ENCODE measurements at regions not wholly inside any gene's neighbourhood (a gene's known extent, or its start where the extent isn't known, plus 50 kb on each side); places are given as distances from the start of the nearest gene placed in this dataset.

DNA sequence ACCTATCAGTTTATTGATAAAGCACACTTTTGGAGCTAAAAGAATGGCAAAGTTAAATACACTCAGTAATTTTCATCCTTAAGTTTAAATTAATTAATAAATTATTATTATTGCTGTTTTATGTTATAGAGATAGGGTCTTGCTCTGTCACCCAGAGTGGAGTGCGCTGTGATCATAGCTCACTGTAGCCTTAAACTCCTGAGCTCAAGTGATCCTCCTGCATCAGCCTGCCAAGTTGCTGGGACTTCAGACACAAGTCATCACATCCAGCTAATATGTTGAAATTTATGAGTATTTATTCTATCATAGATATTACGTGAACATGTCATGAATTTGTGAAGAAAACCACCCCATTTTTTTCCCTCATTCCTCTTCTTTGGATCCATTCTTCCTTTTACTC, 64.2 kb downstream of the GJA1 start:
- DNase-seq, result no peak

DNA sequence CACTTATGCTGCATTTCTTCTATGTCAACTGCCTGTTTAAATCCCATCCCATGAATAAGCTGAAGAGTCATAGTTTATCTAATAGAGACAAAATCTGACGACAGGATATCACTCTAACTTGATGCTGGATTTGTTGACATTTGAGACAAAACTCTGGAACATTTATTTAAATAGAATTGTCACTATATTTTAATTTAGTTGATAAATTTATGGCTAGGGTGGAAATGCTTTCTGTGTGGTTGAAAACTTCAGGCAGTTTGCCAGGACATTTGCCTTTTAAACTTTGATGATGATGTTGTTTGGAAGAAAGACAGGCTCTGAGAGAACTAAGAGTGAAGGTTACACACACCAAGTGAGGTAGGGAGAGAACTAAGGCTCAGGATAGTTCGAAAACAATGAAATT, 68.1 kb downstream of the GJA1 start:
- DNase-seq, result no peak

- no peak for DNase-seq
These were observed 68.8 kb downstream of the GJA1 start for GRCh38 chr6:121504227-121504626.

- DNase-seq, result no peak
These were observed 69.8 kb downstream of the GJA1 start for GRCh38 chr6:121505284-121505683.

DNA sequence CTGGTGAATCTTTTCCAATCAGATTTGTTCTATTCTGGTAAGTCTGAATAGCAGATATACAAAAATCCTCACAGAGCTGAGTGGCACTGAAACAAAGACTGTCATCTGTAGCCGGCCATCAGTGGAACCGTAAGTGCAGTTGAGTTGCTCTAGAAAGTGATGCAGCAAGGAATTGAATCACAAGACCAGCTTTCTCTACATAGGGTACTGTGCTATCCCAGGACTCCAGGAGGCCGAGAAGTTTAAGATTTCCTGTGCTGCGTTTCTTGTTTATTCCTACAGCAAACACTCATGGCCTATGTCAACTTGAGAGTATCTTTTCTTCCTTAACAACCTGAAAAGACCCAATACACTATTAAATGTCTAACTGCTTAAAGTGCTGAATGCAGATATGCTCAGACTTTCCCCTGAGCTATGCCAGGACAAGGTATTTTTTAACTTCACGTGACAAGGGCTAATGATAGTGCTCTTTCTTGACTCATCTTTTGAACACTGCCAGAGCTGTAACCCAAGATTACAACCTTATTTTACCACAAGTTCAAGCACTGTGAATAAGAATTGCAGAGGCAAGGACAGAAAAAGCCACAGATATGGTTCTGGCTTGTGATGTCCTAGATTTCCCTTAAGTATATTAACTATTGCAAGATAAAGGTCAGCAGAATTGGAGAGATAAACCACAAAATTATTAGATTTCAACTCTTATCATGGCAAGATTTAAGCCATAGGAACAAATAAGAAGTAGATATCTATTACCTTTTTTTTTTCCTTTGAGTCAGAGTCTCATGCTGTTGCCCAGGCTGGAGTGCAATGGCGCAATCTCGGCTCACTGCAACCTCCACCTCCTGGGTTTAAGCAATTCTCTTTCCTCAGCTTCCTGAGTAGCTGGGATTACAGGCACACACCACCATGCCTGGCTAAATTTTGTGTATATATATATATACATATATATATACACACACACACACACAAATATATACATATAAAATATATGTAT, 71.6 kb downstream of the GJA1 start:
- DNase-seq, result no peak

DNA sequence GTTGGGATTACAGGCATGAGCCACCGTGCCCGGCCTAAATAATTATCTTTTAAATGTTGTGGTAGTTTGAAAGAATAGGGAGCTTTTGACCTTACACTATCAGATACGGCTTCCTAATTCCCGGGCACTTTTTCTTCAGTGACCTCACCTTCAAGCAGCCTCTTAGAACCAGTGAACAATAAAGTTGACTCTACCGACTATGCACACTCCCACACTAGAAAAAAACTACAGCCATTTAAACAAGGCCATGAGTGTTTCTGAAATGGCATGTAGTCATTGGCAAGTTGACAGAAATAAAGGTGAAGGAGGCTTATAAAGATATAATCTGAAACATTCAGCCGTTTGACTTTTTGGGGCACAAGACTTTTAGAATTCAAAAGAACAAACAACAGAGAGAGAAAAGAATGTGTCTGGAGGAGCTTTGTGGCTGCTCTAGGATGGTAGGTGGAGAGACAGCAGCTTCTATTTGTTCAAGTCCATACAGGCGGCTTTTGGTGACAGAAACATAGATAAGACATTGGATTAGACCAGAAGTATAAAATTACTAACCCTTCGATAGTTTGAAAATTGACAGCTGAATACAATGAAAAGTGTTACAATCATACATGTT, 75.2 kb downstream of the GJA1 start:
- no peak for DNase-seq

GRCh38 chr6:121515630-121516265, 80.3 kb downstream of the GJA1 start:
- no peak for DNase-seq

GRCh38 chr6:121516331-121516730, 80.9 kb downstream of the GJA1 start:
- no peak for DNase-seq

DNA sequence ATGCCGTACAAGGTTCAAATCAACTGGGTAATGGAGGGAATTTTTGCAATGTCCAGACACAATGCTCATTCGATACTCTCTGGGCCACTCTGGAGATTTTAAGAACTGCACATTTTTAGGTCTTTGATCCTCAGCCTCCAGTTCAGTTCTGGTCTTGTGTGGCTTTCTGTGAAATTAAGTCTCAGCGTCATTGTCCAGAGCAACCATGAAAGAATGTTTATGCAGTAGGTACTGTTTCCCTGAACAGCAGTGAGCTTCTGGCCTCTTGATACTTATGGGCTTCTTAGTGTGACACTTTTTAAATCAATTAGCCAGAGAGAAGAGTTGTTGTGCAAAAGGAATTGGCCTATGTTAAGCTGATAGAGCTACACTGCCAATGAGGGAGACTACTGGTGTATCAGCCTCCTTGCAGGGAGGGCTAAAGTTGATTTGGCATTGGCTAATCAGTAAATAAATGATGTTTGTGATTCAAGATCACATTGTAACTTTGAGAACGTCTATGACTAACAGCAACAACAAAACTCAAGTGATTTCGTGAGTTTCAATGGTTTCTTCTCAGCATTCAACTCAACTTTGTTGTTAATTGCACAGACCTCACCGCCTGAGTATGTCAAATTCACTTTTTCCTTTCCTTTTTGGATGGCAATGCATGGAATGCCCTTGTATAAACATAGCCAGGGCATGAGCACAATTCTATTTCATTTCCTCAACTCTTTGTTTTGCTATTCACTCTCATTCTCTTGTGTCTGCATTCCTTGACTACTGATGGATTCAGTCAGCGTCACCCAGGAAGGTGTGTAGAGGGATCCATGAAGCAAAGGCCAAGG, 85.1 kb downstream of the GJA1 start:
- no peak for DNase-seq

DNA sequence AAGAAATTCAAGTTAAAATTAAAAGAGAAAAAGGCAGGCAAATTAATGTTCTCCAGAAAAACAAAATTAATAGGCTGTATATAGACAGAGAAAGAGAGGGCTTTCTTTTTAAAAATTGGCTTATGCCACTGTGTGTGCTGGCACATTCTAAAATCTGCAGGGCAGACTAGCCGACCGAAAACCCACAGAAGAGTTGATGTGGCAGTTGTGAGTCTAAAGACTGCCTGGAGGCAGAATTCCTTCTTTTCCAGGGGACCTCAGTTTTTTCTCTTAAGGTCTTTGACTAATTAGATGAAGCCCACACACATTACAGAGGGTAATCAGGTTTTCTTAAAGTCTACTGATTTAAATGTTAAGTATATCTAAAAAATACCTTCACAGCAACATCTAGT, 85.7 kb downstream of the GJA1 start:
- DNase-seq, result no peak

- no peak for DNase-seq
These were observed 86.8 kb downstream of the GJA1 start for GRCh38 chr6:121522265-121522664.

- no peak for DNase-seq
These were observed 87.4 kb downstream of the GJA1 start for GRCh38 chr6:121522771-121523386.

GRCh38 chr6:121523628-121524027, 88.2 kb downstream of the GJA1 start:
- DNase-seq, result no peak

DNA sequence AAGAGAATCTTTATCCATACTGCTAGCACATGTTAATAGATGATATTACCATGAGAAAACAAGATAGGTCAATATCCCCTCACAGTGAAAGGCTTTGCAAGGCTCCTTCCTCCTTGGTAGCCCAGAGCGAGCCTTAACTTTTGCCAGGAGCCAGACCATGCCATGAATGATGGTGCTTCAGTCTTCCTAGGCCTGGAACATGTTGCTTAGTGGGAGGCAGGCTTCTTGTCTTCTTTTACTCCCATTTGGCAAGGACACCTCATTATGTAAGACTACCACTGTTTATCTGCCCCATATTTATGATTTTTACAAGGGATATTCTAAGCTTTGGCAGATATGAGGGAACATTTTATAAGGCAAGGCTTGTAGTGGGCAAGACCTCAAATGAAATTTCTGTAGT, 90.8 kb downstream of the GJA1 start:
- DNase-seq, result no peak

DNA sequence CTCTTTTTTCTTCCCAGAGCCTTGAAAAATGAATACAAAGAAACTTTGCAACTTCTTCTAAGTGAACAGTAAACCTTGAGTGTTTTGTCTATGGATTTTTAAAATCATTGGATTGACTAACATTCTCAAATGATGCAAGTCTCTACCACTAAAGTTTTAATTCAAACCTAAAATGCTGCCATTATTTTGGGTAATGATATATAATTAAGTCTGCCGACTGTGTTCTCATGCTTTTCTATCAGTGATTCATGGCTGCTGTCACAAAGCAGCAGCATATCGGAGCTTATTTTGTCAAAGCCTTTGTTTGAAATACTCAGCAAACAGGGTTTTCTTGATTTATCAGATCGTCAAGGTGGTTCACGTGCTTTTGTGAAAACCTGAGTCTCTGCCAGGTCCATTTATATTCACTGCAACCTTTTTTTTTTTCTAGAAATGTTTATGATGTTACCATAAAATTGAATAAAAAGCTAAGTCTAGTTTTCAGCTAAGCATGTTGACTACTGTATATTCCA, 96.3 kb downstream of the GJA1 start:
- DNase-seq, result no peak

DNA sequence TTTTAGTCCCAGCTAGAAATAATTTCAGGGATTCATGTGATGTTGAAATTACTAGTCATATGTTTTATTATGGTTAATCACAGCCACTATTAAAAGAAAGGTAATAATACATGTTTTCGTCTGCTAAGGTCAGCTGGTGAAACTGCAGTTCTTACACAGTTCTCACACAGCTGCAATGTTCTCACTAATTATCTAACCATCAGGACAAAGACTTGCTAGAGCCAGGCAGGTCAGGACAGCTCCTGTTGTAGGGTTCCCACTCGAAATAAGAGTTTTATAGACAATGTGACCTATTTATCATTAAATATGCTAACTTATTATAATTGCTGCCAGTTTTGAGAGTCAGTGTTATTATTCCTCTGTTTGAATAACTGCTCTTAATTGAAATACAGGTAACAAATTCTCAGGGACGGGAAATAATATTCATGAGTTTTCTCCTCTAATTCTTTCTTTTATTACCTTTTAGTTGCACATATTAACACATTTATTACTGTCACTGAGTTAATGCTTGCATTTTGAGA, 97.9 kb downstream of the GJA1 start:
- DNase-seq, result no peak

- DNase-seq, result no peak
These were observed 100.3 kb downstream of the GJA1 start for GRCh38 chr6:121535777-121536176.

GRCh38 chr6:121536345-121536744, 100.9 kb downstream of the GJA1 start:
- DNase-seq, result no peak

DNA sequence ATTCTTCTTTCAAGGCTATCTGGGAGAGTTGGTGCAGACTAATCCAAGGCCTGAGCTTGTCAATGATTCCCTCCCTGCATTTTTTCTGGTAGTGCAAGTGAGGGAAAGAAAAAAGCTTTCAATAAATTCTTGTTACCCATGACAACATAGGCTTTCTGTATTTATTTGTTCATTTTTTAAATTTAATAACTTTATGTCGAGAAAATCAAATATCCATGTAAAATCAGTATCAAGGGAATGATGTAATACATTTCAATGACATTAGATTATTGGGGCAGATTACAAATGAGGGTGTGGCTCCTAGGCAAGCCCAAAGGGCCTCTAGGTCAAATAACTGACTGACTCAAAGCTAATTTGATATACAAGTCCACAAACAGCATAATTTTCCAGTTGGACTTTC, 104.0 kb downstream of the GJA1 start:
- no peak for DNase-seq

- DNase-seq, result no peak
These were observed 104.8 kb downstream of the GJA1 start for GRCh38 chr6:121540210-121540609.

GRCh38 chr6:121544691-121545090, 109.2 kb downstream of the GJA1 start:
- DNase-seq, result no peak

GRCh38 chr6:121548131-121548530, 112.7 kb downstream of the GJA1 start:
- no peak for DNase-seq
